ENCODE measurements at regions not wholly inside any gene's neighbourhood (a gene's known extent, or its start where the extent isn't known, plus 50 kb on each side); places are given as distances from the start of the nearest gene placed in this dataset.

- H3K9me3 Mint-ChIP-seq: no peaks in the 10 kb centered on the region; the same call in 1 of the 2 replicates
- ATAC-seq: no peak
- H3K4me3 Mint-ChIP-seq: no peak overlapping the region
- ChIA-PET POLR2A (no interaction called here), CTCF (interaction anchor here (0.7 to 1.2 kb wide), 2 partner anchors 54 to 436 kb away, joined by 4 to 5 read pairs; no protein-coding TSS in a partner anchor)
- no peaks in the 10 kb centered on the region for H3K27me3 Mint-ChIP-seq (ENCODE audit: low read depth)
- H3K4me1 Mint-ChIP-seq: peaks cover 3% of the 10 kb centered on the region; the same call in 1 of the 2 replicates
- TF ChIP-seq, protein P1, sequence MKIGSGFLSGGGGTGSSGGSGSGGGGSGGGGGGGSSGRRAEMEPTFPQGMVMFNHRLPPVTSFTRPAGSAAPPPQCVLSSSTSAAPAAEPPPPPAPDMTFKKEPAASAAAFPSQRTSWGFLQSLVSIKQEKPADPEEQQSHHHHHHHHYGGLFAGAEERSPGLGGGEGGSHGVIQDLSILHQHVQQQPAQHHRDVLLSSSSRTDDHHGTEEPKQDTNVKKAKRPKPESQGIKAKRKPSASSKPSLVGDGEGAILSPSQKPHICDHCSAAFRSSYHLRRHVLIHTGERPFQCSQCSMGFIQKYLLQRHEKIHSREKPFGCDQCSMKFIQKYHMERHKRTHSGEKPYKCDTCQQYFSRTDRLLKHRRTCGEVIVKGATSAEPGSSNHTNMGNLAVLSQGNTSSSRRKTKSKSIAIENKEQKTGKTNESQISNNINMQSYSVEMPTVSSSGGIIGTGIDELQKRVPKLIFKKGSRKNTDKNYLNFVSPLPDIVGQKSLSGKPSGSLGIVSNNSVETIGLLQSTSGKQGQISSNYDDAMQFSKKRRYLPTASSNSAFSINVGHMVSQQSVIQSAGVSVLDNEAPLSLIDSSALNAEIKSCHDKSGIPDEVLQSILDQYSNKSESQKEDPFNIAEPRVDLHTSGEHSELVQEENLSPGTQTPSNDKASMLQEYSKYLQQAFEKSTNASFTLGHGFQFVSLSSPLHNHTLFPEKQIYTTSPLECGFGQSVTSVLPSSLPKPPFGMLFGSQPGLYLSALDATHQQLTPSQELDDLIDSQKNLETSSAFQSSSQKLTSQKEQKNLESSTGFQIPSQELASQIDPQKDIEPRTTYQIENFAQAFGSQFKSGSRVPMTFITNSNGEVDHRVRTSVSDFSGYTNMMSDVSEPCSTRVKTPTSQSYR (CRISPR knock-in tag; IDR thresholded peaks at IDR 0.05): no peak
- TF ChIP-seq ZNF416 (CRISPR knock-in tag; IDR thresholded peaks at IDR 0.05) (no peak), TEAD1 (CRISPR knock-in tag; IDR thresholded peaks at IDR 0.05) (no peak), ZNF532 (CRISPR knock-in tag; IDR thresholded peaks at IDR 0.05; ENCODE audit: borderline replicate concordance) (no peak), GABPB1 (CRISPR knock-in tag; IDR thresholded peaks at IDR 0.05) (no peak), NFYB (CRISPR knock-in tag; conservative IDR thresholded peaks at IDR 0.05; ENCODE audit: low read depth) (no peak), ZNF121 (CRISPR knock-in tag; IDR thresholded peaks at IDR 0.05) (no peak), SOX15 (CRISPR knock-in tag; IDR thresholded peaks at IDR 0.05) (no peak), ZNF317 (CRISPR knock-in tag; IDR thresholded peaks at IDR 0.05; ENCODE audit: borderline replicate concordance, low read depth) (no peak), ATF3 (CRISPR knock-in tag; conservative IDR thresholded peaks at IDR 0.05) (no peak), SMAD4 (CRISPR knock-in tag; IDR thresholded peaks at IDR 0.05) (no peak), NR1H2 (CRISPR knock-in tag; IDR thresholded peaks at IDR 0.05) (no peak), ELF4 (CRISPR knock-in tag; IDR thresholded peaks at IDR 0.05; ENCODE audit: low read depth) (no peak), USF1 (CRISPR knock-in tag; IDR thresholded peaks at IDR 0.05) (no peak), ZNF263 (CRISPR knock-in tag; IDR thresholded peaks at IDR 0.05; ENCODE audit: low read depth) (no peak), GRHL2 (CRISPR knock-in tag; IDR thresholded peaks at IDR 0.05; ENCODE audit: insufficient replicate concordance, severe bottlenecking) (no peak), TP53 (CRISPR knock-in tag; IDR thresholded peaks at IDR 0.05) (no peak)
- TF ChIP-seq, protein P2, sequence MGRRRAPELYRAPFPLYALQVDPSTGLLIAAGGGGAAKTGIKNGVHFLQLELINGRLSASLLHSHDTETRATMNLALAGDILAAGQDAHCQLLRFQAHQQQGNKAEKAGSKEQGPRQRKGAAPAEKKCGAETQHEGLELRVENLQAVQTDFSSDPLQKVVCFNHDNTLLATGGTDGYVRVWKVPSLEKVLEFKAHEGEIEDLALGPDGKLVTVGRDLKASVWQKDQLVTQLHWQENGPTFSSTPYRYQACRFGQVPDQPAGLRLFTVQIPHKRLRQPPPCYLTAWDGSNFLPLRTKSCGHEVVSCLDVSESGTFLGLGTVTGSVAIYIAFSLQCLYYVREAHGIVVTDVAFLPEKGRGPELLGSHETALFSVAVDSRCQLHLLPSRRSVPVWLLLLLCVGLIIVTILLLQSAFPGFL (CRISPR knock-in tag; IDR thresholded peaks at IDR 0.05; ENCODE audit: borderline replicate concordance): no peak
- TF ChIP-seq, protein P3, sequence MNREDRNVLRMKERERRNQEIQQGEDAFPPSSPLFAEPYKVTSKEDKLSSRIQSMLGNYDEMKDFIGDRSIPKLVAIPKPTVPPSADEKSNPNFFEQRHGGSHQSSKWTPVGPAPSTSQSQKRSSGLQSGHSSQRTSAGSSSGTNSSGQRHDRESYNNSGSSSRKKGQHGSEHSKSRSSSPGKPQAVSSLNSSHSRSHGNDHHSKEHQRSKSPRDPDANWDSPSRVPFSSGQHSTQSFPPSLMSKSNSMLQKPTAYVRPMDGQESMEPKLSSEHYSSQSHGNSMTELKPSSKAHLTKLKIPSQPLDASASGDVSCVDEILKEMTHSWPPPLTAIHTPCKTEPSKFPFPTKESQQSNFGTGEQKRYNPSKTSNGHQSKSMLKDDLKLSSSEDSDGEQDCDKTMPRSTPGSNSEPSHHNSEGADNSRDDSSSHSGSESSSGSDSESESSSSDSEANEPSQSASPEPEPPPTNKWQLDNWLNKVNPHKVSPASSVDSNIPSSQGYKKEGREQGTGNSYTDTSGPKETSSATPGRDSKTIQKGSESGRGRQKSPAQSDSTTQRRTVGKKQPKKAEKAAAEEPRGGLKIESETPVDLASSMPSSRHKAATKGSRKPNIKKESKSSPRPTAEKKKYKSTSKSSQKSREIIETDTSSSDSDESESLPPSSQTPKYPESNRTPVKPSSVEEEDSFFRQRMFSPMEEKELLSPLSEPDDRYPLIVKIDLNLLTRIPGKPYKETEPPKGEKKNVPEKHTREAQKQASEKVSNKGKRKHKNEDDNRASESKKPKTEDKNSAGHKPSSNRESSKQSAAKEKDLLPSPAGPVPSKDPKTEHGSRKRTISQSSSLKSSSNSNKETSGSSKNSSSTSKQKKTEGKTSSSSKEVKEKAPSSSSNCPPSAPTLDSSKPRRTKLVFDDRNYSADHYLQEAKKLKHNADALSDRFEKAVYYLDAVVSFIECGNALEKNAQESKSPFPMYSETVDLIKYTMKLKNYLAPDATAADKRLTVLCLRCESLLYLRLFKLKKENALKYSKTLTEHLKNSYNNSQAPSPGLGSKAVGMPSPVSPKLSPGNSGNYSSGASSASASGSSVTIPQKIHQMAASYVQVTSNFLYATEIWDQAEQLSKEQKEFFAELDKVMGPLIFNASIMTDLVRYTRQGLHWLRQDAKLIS (CRISPR knock-in tag; IDR thresholded peaks at IDR 0.05; ENCODE audit: borderline replicate concordance): no peak
- TF ChIP-seq, protein P4, sequence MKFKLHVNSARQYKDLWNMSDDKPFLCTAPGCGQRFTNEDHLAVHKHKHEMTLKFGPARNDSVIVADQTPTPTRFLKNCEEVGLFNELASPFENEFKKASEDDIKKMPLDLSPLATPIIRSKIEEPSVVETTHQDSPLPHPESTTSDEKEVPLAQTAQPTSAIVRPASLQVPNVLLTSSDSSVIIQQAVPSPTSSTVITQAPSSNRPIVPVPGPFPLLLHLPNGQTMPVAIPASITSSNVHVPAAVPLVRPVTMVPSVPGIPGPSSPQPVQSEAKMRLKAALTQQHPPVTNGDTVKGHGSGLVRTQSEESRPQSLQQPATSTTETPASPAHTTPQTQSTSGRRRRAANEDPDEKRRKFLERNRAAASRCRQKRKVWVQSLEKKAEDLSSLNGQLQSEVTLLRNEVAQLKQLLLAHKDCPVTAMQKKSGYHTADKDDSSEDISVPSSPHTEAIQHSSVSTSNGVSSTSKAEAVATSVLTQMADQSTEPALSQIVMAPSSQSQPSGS (CRISPR knock-in tag; IDR thresholded peaks at IDR 0.05; ENCODE audit: borderline replicate concordance, low read depth): no peak
- no peaks in the 10 kb centered on the region for H3K36me3 Mint-ChIP-seq
- H3K27ac Mint-ChIP-seq: no peak overlapping the region
- no peak for DNase-seq (ENCODE audit: low spot score)
These were observed 518.9 kb downstream of the TLR4 start for GRCh38 chr9:118223111-118223510.

Measured in WTC11 (cell line).